ENCODE measurements at regions not wholly inside any gene's neighbourhood (a gene's known extent, or its start where the extent isn't known, plus 50 kb on each side); places are given as distances from the start of the nearest gene placed in this dataset.

DNA sequence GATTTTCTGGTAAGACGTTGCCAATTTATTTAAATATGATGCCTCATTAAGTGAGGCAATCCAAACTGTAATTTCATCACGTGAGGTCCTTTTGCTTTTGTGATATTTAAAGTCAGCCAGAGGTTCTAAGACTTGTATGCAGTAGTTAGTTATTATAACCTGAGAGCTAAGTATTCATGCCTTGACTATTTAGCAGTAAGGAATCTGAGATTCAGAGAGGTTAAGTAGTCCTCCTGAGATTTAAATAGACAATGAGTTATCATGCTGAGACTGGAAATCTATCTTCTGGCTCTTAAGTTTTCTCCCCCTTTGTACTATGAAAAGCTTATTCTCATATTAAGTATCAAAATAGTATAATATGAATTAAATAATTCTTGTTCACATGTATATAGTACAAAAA, 158.0 kb downstream of the UTRN start:
- Mint-ChIP-seq H3K4me1 (no peaks in the 10 kb centered on the region), H3K4me3 (no peak overlapping the region), H3K27me3 (no peaks in the 10 kb centered on the region), H3K27ac (no peak overlapping the region), H3K9me3 (ENCODE audit: insufficient read depth) (peaks cover 5% of the 10 kb centered on the region)
- intact Hi-C loops (cut with micrococcal nuclease), result no loop called here
- Histone ChIP-seq H4K20me1 (ENCODE audit: control insufficient read depth, insufficient read depth, low read length, poor library complexity, severe bottlenecking) (peaks cover 8% of the 10 kb centered on the region), H3K9me3 (ENCODE audit: control extremely low read depth in 1 of 3, control insufficient read depth in 2 of 3, insufficient read depth in 1 of 3, low read length in 2 of 3) (peaks cover 0 to 8% (median 7%) of the 10 kb centered on the region in 3 donors), H2AFZ (ENCODE audit: insufficient read depth, low read depth, low read length, poor library complexity, severe bottlenecking) (no peak overlapping the region), H3K36me3 (replicated peaks in 1 of 2; ENCODE audit: control extremely low read depth in 1 of 2, control insufficient read depth in 1 of 2, extremely low read depth in 1 of 2, insufficient read depth in 2 of 2, low read length in 1 of 2) (peaks cover 23 to 85% of the 10 kb centered on the region in 2 experiments), H3K27ac (ENCODE audit: low read length in 2 of 2) (no peak overlapping the region), H3K79me2 (ENCODE audit: control insufficient read depth, insufficient read depth, low read length) (no peaks in the 10 kb centered on the region), H3K4me2 (replicated peaks; ENCODE audit: low read depth, low read length, poor library complexity, severe bottlenecking) (no peak overlapping the region), H3K27me3 (replicated peaks in 1 of 4; ENCODE audit: control extremely low read depth in 1 of 4, control insufficient read depth in 3 of 4, insufficient read depth in 4 of 4, low read length in 3 of 4) (no peaks in the 10 kb centered on the region), H3K4me3 (ENCODE audit: control extremely low read depth in 1 of 5, extremely low read depth in 1 of 5, insufficient read depth in 1 of 5, low read depth in 2 of 5, low read length in 4 of 5) (no peak overlapping the region), H3K9ac (ENCODE audit: low read length) (no peak overlapping the region), H3K4me1 (ENCODE audit: control insufficient read depth in 2 of 2, insufficient read depth in 2 of 2, low read length in 2 of 2) (no peaks in the 10 kb centered on the region)
- TF ChIP-seq CTCF (IDR thresholded peaks at IDR 0.05) (no peak), EZH2 (IDR thresholded peaks at IDR 0.05; ENCODE audit: borderline replicate concordance, insufficient read depth, low read depth, low read length, poor library complexity, severe bottlenecking) (no peak)
- no peak for DNase-seq
- ChIA-PET CTCF (no interaction called here), POLR2A (no interaction called here)
- WGBS (ENCODE audit: insufficient coverage), result no CpG with 5 or more reads among the region's 2 CpGs
- ATAC-seq (ENCODE audit: low read depth), result no peak

GRCh38 chr6:144447472-144447871, 162.3 kb downstream of the UTRN start:
- Histone ChIP-seq H3K79me2 (ENCODE audit: control insufficient read depth, insufficient read depth, low read length) (peaks cover 5% of the 10 kb centered on the region), H4K20me1 (ENCODE audit: control insufficient read depth, insufficient read depth, low read length, poor library complexity, severe bottlenecking) (peaks cover 8% of the 10 kb centered on the region), H3K36me3 (replicated peaks in 1 of 2; ENCODE audit: control extremely low read depth in 1 of 2, control insufficient read depth in 1 of 2, extremely low read depth in 1 of 2, insufficient read depth in 2 of 2, low read length in 1 of 2) (peaks cover 30 to 84% of the 10 kb centered on the region in 2 experiments), H3K9ac (ENCODE audit: low read length) (no peak overlapping the region), H3K27ac (ENCODE audit: low read length in 2 of 2) (no peak overlapping the region), H3K27me3 (replicated peaks in 1 of 4; ENCODE audit: control extremely low read depth in 1 of 4, control insufficient read depth in 3 of 4, insufficient read depth in 4 of 4, low read length in 3 of 4) (no peaks in the 10 kb centered on the region), H3K4me2 (replicated peaks; ENCODE audit: low read depth, low read length, poor library complexity, severe bottlenecking) (no peak overlapping the region), H3K4me1 (ENCODE audit: control insufficient read depth in 2 of 2, insufficient read depth in 2 of 2, low read length in 2 of 2) (no peaks in the 10 kb centered on the region), H3K9me3 (ENCODE audit: control extremely low read depth in 1 of 3, control insufficient read depth in 2 of 3, insufficient read depth in 1 of 3, low read length in 2 of 3) (no peaks in the 10 kb centered on the region), H3K4me3 (ENCODE audit: control extremely low read depth in 1 of 5, extremely low read depth in 1 of 5, insufficient read depth in 1 of 5, low read depth in 2 of 5, low read length in 4 of 5) (no peak overlapping the region), H2AFZ (ENCODE audit: insufficient read depth, low read depth, low read length, poor library complexity, severe bottlenecking) (no peak overlapping the region)
- DNase-seq (no peak), ATAC-seq (ENCODE audit: low read depth) (no peak)
- Mint-ChIP-seq H3K9me3 (ENCODE audit: insufficient read depth) (no peaks in the 10 kb centered on the region), H3K4me1 (no peaks in the 10 kb centered on the region), H3K27me3 (no peaks in the 10 kb centered on the region), H3K27ac (no peak overlapping the region), H3K4me3 (no peak overlapping the region)
- TF ChIP-seq CTCF (IDR thresholded peaks at IDR 0.05) (no peak), EZH2 (IDR thresholded peaks at IDR 0.05; ENCODE audit: borderline replicate concordance, insufficient read depth, low read depth, low read length, poor library complexity, severe bottlenecking) (no peak)
- CTCF ChIA-PET, result no interaction called here
- WGBS (ENCODE audit: insufficient coverage), result no CpG with 5 or more reads among the region's 1 CpG
- intact Hi-C loops (cut with micrococcal nuclease), result no loop called here
- POLR2A ChIA-PET, result no interaction called here
